Neural progenitor cell (in vitro differentiated cells): ENCODE measurements at regions not wholly inside any gene's neighbourhood (a gene's known extent, or its start where the extent isn't known, plus 50 kb on each side); places are given as distances from the start of the nearest gene placed in this dataset.

Source experiments
- EZH2 ChIP-seq: fragments of 200-600 bp; sonication (generic); IDR thresholded peaks from 2 replicates; pipeline ENCODE4 v1.6.1; 2017; ENCODE audit warnings: antibody characterized with exemption, mild to moderate bottlenecking, moderate library complexity
- TF ChIP-seq, protein P1 (sequence below): fragments of 200-600 bp; sonication (generic); IDR thresholded peaks from 2 replicates; pipeline ENCODE4 v1.5.1; 2017; ENCODE audit warnings: antibody characterized with exemption, mild to moderate bottlenecking

DNA sequence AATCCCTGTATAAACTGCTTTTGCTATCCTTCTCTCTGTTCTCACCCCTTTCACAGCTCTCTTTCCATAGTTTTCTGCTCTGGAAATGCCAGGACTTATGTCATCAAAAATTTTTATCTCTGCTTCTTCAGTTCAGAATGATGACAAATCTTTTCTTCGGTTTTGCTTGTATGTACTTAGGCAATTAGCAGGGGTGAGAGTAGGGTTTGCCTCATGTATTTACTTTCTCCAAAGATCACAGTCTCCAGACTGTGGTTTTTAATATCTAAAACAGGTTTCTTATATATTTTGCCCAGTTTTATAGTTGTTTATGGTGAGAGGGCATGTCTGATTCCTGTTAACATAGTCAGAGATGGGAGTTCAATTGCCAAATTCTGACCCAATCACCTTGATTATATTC is 235.4 kb upstream of the LYPLAL1 start:
- no peak for TF ChIP-seq EZH2
- TF ChIP-seq, protein P1, sequence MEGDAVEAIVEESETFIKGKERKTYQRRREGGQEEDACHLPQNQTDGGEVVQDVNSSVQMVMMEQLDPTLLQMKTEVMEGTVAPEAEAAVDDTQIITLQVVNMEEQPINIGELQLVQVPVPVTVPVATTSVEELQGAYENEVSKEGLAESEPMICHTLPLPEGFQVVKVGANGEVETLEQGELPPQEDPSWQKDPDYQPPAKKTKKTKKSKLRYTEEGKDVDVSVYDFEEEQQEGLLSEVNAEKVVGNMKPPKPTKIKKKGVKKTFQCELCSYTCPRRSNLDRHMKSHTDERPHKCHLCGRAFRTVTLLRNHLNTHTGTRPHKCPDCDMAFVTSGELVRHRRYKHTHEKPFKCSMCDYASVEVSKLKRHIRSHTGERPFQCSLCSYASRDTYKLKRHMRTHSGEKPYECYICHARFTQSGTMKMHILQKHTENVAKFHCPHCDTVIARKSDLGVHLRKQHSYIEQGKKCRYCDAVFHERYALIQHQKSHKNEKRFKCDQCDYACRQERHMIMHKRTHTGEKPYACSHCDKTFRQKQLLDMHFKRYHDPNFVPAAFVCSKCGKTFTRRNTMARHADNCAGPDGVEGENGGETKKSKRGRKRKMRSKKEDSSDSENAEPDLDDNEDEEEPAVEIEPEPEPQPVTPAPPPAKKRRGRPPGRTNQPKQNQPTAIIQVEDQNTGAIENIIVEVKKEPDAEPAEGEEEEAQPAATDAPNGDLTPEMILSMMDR: no peak
